HL-60 (cell line): ENCODE measurements at regions not wholly inside any gene's neighbourhood (a gene's known extent, or its start where the extent isn't known, plus 50 kb on each side); places are given as distances from the start of the nearest gene placed in this dataset.

Experiments used
- DNase-seq, 2 experiments: peaks; one replicate each; pipeline ENCODE4 v3.0.0-alpha.2; 2010 to 2020; ENCODE audit warnings: low read depth in 1 of 2, low spot score in 1 of 2
- H3K27ac ChIP-seq: fragments of 250-450 bp; sonication (Bioruptor Pico); replicated peaks from 2 replicates; pipeline ENCODE4 v1.5.1; 2020; ENCODE audit warnings: mild to moderate bottlenecking, moderate library complexity
- H3K27me3 ChIP-seq: fragments of 250-450 bp; sonication (Bioruptor Pico); 2 replicates; pipeline ENCODE4 v1.5.1; 2021; ENCODE audit warnings: mild to moderate bottlenecking, moderate library complexity; ENCODE audit not compliant: insufficient read depth, poor library complexity, severe bottlenecking
- H3K4me3 ChIP-seq: replicated peaks from 2 replicates; pipeline ENCODE4 v1.5.1; 2011; ENCODE audit warnings: mild to moderate bottlenecking, control low read depth, low read length; ENCODE audit not compliant: insufficient read depth
- CTCF ChIP-seq: IDR thresholded peaks from one replicate; pipeline ENCODE4 v1.5.1; 2011; ENCODE audit warnings: low read length, control low read depth, inconsistent platforms; ENCODE audit not compliant: insufficient read depth
- GABPA ChIP-seq: IDR thresholded peaks from 2 replicates; pipeline ENCODE4 v1.6.1; 2012; ENCODE audit warnings: low read depth
- POLR2AphosphoS5 ChIP-seq: IDR thresholded peaks from 2 replicates; pipeline ENCODE4 v1.6.1; 2012; ENCODE audit warnings: low read depth
- SPI1 ChIP-seq: IDR thresholded peaks from 2 replicates; pipeline ENCODE4 v1.6.1; 2012; ENCODE audit warnings: low read depth, mild to moderate bottlenecking, borderline replicate concordance
- TF ChIP-seq, protein P1 (sequence below): IDR thresholded peaks from 2 replicates; pipeline ENCODE4 v1.6.1; 2012; ENCODE audit warnings: low read depth; ENCODE audit not compliant: insufficient replicate concordance

DNA sequence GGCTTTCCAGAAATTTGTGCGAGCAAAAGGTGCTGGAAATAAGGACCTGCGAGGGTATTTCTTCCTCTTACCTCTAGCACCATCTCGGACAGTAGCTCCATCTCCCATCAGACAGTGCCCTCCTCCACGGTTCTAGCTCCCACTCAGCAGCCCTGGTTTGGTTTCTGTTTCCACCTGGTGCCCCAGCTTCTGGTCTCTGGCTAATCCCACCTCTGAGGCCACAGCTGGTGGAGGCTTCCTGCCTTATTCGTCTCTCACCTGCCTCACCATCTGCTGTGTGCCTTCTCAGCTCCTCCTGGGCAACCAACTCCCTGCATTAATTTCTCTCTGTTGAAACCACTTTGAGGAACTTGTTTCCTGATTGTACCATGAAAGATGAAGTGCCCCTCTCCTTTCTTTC, 162.4 kb upstream of the CDYL start:
- no peak for DNase-seq
- TF ChIP-seq GABPA (no peak), CTCF (no peak), SPI1 (no peak), POLR2AphosphoS5 (no peak)
- TF ChIP-seq, protein P1, sequence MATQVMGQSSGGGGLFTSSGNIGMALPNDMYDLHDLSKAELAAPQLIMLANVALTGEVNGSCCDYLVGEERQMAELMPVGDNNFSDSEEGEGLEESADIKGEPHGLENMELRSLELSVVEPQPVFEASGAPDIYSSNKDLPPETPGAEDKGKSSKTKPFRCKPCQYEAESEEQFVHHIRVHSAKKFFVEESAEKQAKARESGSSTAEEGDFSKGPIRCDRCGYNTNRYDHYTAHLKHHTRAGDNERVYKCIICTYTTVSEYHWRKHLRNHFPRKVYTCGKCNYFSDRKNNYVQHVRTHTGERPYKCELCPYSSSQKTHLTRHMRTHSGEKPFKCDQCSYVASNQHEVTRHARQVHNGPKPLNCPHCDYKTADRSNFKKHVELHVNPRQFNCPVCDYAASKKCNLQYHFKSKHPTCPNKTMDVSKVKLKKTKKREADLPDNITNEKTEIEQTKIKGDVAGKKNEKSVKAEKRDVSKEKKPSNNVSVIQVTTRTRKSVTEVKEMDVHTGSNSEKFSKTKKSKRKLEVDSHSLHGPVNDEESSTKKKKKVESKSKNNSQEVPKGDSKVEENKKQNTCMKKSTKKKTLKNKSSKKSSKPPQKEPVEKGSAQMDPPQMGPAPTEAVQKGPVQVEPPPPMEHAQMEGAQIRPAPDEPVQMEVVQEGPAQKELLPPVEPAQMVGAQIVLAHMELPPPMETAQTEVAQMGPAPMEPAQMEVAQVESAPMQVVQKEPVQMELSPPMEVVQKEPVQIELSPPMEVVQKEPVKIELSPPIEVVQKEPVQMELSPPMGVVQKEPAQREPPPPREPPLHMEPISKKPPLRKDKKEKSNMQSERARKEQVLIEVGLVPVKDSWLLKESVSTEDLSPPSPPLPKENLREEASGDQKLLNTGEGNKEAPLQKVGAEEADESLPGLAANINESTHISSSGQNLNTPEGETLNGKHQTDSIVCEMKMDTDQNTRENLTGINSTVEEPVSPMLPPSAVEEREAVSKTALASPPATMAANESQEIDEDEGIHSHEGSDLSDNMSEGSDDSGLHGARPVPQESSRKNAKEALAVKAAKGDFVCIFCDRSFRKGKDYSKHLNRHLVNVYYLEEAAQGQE = no peak
- no peak overlapping the region for H3K27ac ChIP-seq
- H3K4me3 ChIP-seq = no peak overlapping the region
- no peaks in the 10 kb centered on the region for H3K27me3 ChIP-seq

GRCh38 chr6:4613381-4613780, 162.8 kb upstream of the CDYL start:
- H3K4me3 ChIP-seq = no peak overlapping the region
- H3K27me3 ChIP-seq = no peaks in the 10 kb centered on the region
- DNase-seq = no peak
- H3K27ac ChIP-seq = no peak overlapping the region
- TF ChIP-seq, protein P1 = no peak
- no peak for TF ChIP-seq CTCF
- no peak for TF ChIP-seq POLR2AphosphoS5
- TF ChIP-seq GABPA = no peak
- TF ChIP-seq SPI1 = no peak

- TF ChIP-seq, protein P1 = no peak
- TF ChIP-seq CTCF (no peak), GABPA (no peak), POLR2AphosphoS5 (no peak), SPI1 (no peak)
- Histone ChIP-seq H3K27me3 (no peaks in the 10 kb centered on the region), H3K27ac (no peak overlapping the region), H3K4me3 (no peak overlapping the region)
- no peak for DNase-seq
These were observed 163.5 kb upstream of the CDYL start for GRCh38 chr6:4612636-4613171.
